GM23248 (cell line): ENCODE measurements at regions not wholly inside any gene's neighbourhood (a gene's known extent, or its start where the extent isn't known, plus 50 kb on each side); places are given as distances from the start of the nearest gene placed in this dataset.

Experiments
- EZH2 ChIP-seq: fragments of 200-600 bp; sonication (generic); IDR thresholded peaks from 2 replicates; pipeline ENCODE4 v1.6.1; 2018; ENCODE audit warnings: antibody characterized with exemption, mild to moderate bottlenecking; ENCODE audit not compliant: insufficient read depth, poor library complexity, severe bottlenecking
- EZH2phosphoT487 ChIP-seq: fragments of 200-600 bp; sonication (generic); IDR thresholded peaks from 2 replicates; pipeline ENCODE4 v1.6.1; 2018; ENCODE audit warnings: antibody characterized with exemption, moderate library complexity, mild to moderate bottlenecking, low read depth; ENCODE audit not compliant: insufficient read depth

DNA sequence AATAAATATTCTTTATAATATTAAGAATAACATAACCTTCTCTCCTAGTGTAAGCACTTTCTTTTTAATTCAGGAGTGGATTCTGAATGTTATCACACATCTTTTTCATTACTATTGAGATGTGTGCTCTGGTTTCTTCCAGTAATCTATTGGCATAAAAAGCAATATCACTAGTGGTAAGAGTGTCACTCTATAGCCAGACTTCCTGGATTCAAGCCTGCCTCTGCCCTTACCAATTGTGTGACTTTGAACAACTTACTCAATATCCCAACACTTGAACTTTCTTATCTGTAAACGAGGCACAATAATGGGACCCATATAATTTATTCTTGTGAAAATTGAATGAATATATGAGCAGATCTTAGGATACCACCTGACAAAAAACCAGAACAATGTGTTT is 71.0 kb downstream of the SEM1 start:
- no peak for TF ChIP-seq EZH2phosphoT487
- no peak for TF ChIP-seq EZH2
